ENCODE measurements at regions not wholly inside any gene's neighbourhood (a gene's known extent, or its start where the extent isn't known, plus 50 kb on each side); places are given as distances from the start of the nearest gene placed in this dataset.

GRCh38 chr11:95678988-95679387 lies 110.6 kb downstream of the FAM76B start:
- intact Hi-C loops (cut with DNase I; ENCODE audit: low total_unique reads): no loop called here
- DNase-seq (ENCODE audit: low spot score in 2 of 2): no peak
- H3K4me3 ChIP-seq (ENCODE audit: low read depth, poor library complexity, severe bottlenecking): no peak overlapping the region
- WGBS, 2 donors: 97 to 98% methylated on average over 4 of the region's 4 CpGs
- TF ChIP-seq CTCF (IDR thresholded peaks at IDR 0.05) (no peak), POLR2A (IDR thresholded peaks at IDR 0.05) (no peak)

- 80 to 83% methylated on average over 4 of the region's 4 CpGs for WGBS, 2 donors
- no peak for DNase-seq (ENCODE audit: low spot score in 2 of 2)
- TF ChIP-seq CTCF (IDR thresholded peaks at IDR 0.05): no peak
- intact Hi-C loops (cut with DNase I; ENCODE audit: low total_unique reads): no loop called here
- no peak overlapping the region for H3K4me3 ChIP-seq (ENCODE audit: low read depth, poor library complexity, severe bottlenecking)
These were observed 113.3 kb downstream of the FAM76B start for GRCh38 chr11:95676308-95676707.

GRCh38 chr11:95675585-95675984 lies 114.0 kb downstream of the FAM76B start:
- H3K4me3 ChIP-seq (ENCODE audit: low read depth, poor library complexity, severe bottlenecking): no peak overlapping the region
- no peak for DNase-seq (ENCODE audit: low spot score in 2 of 2)
- intact Hi-C loops (cut with DNase I; ENCODE audit: low total_unique reads): no loop called here
- no peak for TF ChIP-seq POLR2A (IDR thresholded peaks at IDR 0.05)
- WGBS, 2 donors: 43 to 58% methylated on average over 2 of the region's 2 CpGs

GRCh38 chr11:95674657-95675358 lies 114.8 kb downstream of the FAM76B start:
- 85 to 94% methylated on average over 4 of the region's 4 CpGs for WGBS, 2 donors
- intact Hi-C loops (cut with DNase I; ENCODE audit: low total_unique reads): loop anchor here (5.0 kb wide), 1 partner anchor 1183 kb away; the partner anchor contains the start of genes ANKRD49 and MRE11
- TF ChIP-seq POLR2A (IDR thresholded peaks at IDR 0.05) (no peak), CTCF (IDR thresholded peaks at IDR 0.05) (no peak)

GRCh38 chr11:95671768-95672167 lies 117.8 kb downstream of the FAM76B start:
- intact Hi-C loops (cut with DNase I; ENCODE audit: low total_unique reads): loop anchor here (5.0 kb wide), 1 partner anchor 1179 kb away; the partner anchor contains the start of genes ANKRD49 and MRE11
- no peak for DNase-seq (ENCODE audit: low spot score in 2 of 2)
- TF ChIP-seq CTCF (IDR thresholded peaks at IDR 0.05): no peak
- TF ChIP-seq POLR2A (IDR thresholded peaks at IDR 0.05): no peak
- 27 to 29% methylated on average over 2 of the region's 2 CpGs for WGBS, 2 donors
- H3K4me3 ChIP-seq (ENCODE audit: low read depth, poor library complexity, severe bottlenecking): no peak overlapping the region

More at GRCh38 chr11:95674657-95675358, 114.8 kb downstream of the FAM76B start:
- H3K4me3 ChIP-seq (ENCODE audit: low read depth, poor library complexity, severe bottlenecking): no peak overlapping the region
- no peak for DNase-seq (ENCODE audit: low spot score in 2 of 2)

GRCh38 chr11:95668131-95668530 lies 121.5 kb downstream of the FAM76B start:
- TF ChIP-seq POLR2A (IDR thresholded peaks at IDR 0.05) (no peak), CTCF (IDR thresholded peaks at IDR 0.05) (no peak)
- DNase-seq (ENCODE audit: low spot score in 2 of 2): no peak
- H3K4me3 ChIP-seq (ENCODE audit: low read depth, poor library complexity, severe bottlenecking): no peak overlapping the region
- 38 to 56% methylated on average over 3 of the region's 3 CpGs for WGBS, 2 donors
- intact Hi-C loops (cut with DNase I; ENCODE audit: low total_unique reads): no loop called here

All from lower leg skin (tissue), 4 donors.